GM19035 (cell line): ENCODE measurements at regions not wholly inside any gene's neighbourhood (a gene's known extent, or its start where the extent isn't known, plus 50 kb on each side); places are given as distances from the start of the nearest gene placed in this dataset.

Experiments
- ATAC-seq: cut with Tn5 transposase; IDR thresholded peaks from one replicate; pipeline ENCODE4 v1.9.1; 2021; ENCODE audit not compliant: unreplicated experiment

GRCh38 chr2:80887841-80888378 lies 583.4 kb upstream of the LRRTM1 start:
- ATAC-seq = no peak

GRCh38 chr2:80874374-80874773 lies 569.8 kb upstream of the LRRTM1 start:
- no peak for ATAC-seq

- ATAC-seq = no peak
These were observed 565.4 kb upstream of the LRRTM1 start for GRCh38 chr2:80869858-80870438.

- ATAC-seq = no peak
These were observed 558.7 kb upstream of the LRRTM1 start for GRCh38 chr2:80863147-80863714.

GRCh38 chr2:80858965-80859364 lies 554.4 kb upstream of the LRRTM1 start:
- ATAC-seq = no peak

- no peak for ATAC-seq
These were observed 551.7 kb upstream of the LRRTM1 start for GRCh38 chr2:80856227-80856626.

- no peak for ATAC-seq
These were observed 550.3 kb upstream of the LRRTM1 start for GRCh38 chr2:80854831-80855230.

- ATAC-seq = no peak
These were observed 548.2 kb upstream of the LRRTM1 start for GRCh38 chr2:80852808-80853139.

- no peak for ATAC-seq
These were observed 547.7 kb upstream of the LRRTM1 start for GRCh38 chr2:80852079-80852807.

- ATAC-seq = no peak
These were observed 526.3 kb upstream of the LRRTM1 start for GRCh38 chr2:80830891-80831290.

GRCh38 chr2:80822999-80823398 lies 518.4 kb upstream of the LRRTM1 start:
- no peak for ATAC-seq

GRCh38 chr2:80815259-80815658 lies 510.7 kb upstream of the LRRTM1 start:
- no peak for ATAC-seq

- ATAC-seq = no peak
These were observed 482.0 kb upstream of the LRRTM1 start for GRCh38 chr2:80786584-80786983.

- ATAC-seq = no peak
These were observed 474.2 kb upstream of the LRRTM1 start for GRCh38 chr2:80778704-80779103.

- no peak for ATAC-seq
These were observed 444.0 kb upstream of the LRRTM1 start for GRCh38 chr2:80748592-80748991.

GRCh38 chr2:80737047-80737446 lies 432.5 kb upstream of the LRRTM1 start:
- ATAC-seq = no peak

- no peak for ATAC-seq
These were observed 420.4 kb upstream of the LRRTM1 start for GRCh38 chr2:80725001-80725400.

- ATAC-seq = no peak
These were observed 418.3 kb upstream of the LRRTM1 start for GRCh38 chr2:80722803-80723202.

GRCh38 chr2:80719607-80720006 lies 415.1 kb upstream of the LRRTM1 start:
- ATAC-seq = no peak

- ATAC-seq = no peak
These were observed 410.9 kb upstream of the LRRTM1 start for GRCh38 chr2:80715433-80715832.

GRCh38 chr2:80711915-80712314 lies 407.4 kb upstream of the LRRTM1 start:
- ATAC-seq = no peak

- ATAC-seq = no peak
These were observed 402.4 kb upstream of the LRRTM1 start for GRCh38 chr2:80706951-80707350.
